Lower leg skin (tissue), 4 donors: ENCODE measurements at regions not wholly inside any gene's neighbourhood (a gene's known extent, or its start where the extent isn't known, plus 50 kb on each side); places are given as distances from the start of the nearest gene placed in this dataset.

ENCODE experiments used
- DNase-seq, 2 donors: peaks; one replicate each; pipeline ENCODE4 v3.0.0-alpha.2; 2019; ENCODE audit warnings: low spot score in 2 of 2
- H3K4me3 ChIP-seq: fragments of 200-600 bp; sonication (generic); 2 replicates; pipeline ENCODE4 v1.5.1; 2017; ENCODE audit warnings: mild to moderate bottlenecking, low read depth; ENCODE audit not compliant: poor library complexity, severe bottlenecking
- POLR2A ChIP-seq, 2 donors: fragments of 450-650 bp; IDR thresholded peaks; one replicate each; pipeline ENCODE4 v1.6.1; 2016 to 2017; ENCODE audit warnings: antibody characterized with exemption in 2 of 2, mild to moderate bottlenecking in 1 of 2, moderate library complexity in 1 of 2
- WGBS, 2 donors: methylation state at CpG; one replicate each; pipeline ENCODE4 v1.1.5; 2018; 5-methylcytosine and 5-hydroxymethylcytosine counted together
- intact Hi-C: fragments of 100-400 bp; cut with DNase I; formaldehyde crosslinking; loops from one replicate; pipeline ENCODE4 v1.15.0; 2023; ENCODE audit warnings: low total_unique reads
- TF ChIP-seq, protein P1 (sequence below), 3 donors: fragments of 450-650 bp; IDR thresholded peaks; one replicate each; pipeline ENCODE4 v1.5.1; 2016; ENCODE audit warnings: antibody characterized with exemption in 3 of 3, mild to moderate bottlenecking in 3 of 3, moderate library complexity in 2 of 3

DNA sequence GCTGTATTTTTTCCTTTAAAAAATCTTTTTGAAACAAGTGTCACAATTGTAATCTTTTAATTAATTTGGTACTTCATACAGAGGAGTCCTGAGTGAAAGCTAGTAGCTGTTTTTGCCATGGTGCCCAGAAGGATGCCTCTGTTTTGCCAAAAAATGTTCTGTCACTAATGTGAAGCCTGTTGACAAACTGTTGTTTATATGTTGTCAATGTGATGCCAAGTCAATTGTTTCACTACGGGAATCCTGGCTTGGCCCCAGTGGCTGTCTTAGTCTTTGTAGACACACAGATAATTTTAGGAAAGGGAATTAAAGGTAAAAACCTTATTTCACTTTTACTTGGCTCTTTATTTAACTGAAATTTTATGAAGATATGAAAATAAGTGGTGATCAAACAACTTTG, 706.4 kb upstream of the MMS22L start:
- no peak for DNase-seq
- H3K4me3 ChIP-seq: no peak overlapping the region
- no peak for TF ChIP-seq POLR2A (IDR thresholded peaks at IDR 0.05)
- TF ChIP-seq, protein P1, sequence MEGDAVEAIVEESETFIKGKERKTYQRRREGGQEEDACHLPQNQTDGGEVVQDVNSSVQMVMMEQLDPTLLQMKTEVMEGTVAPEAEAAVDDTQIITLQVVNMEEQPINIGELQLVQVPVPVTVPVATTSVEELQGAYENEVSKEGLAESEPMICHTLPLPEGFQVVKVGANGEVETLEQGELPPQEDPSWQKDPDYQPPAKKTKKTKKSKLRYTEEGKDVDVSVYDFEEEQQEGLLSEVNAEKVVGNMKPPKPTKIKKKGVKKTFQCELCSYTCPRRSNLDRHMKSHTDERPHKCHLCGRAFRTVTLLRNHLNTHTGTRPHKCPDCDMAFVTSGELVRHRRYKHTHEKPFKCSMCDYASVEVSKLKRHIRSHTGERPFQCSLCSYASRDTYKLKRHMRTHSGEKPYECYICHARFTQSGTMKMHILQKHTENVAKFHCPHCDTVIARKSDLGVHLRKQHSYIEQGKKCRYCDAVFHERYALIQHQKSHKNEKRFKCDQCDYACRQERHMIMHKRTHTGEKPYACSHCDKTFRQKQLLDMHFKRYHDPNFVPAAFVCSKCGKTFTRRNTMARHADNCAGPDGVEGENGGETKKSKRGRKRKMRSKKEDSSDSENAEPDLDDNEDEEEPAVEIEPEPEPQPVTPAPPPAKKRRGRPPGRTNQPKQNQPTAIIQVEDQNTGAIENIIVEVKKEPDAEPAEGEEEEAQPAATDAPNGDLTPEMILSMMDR (IDR thresholded peaks at IDR 0.05): no peak
- intact Hi-C loops: no loop called here
- WGBS, 2 donors: 15 to 20% methylated on average over 1 of the region's 1 CpG

DNA sequence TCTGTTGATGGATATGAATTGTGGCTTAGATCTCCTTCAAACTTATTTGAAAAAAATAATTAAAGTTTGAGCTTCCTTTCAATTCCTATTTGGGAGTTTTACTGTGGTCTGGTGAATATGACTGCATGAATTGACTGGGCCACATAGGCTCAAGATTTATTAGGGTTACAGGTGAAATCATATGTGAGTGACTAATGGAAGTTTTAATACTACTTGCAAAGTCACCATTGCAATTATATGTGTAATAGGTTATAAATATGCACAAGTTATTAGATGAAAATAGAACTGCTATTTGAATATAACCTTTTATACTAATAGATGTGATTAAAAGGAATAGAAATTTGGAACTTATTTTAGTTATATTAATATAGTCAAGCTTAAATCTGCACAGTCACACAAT, 712.1 kb upstream of the MMS22L start:
- no peak for TF ChIP-seq POLR2A (IDR thresholded peaks at IDR 0.05)
- TF ChIP-seq, protein P1 (IDR thresholded peaks at IDR 0.05): no peak
- no peak overlapping the region for H3K4me3 ChIP-seq
- intact Hi-C loops: no loop called here
- DNase-seq: no peak

DNA sequence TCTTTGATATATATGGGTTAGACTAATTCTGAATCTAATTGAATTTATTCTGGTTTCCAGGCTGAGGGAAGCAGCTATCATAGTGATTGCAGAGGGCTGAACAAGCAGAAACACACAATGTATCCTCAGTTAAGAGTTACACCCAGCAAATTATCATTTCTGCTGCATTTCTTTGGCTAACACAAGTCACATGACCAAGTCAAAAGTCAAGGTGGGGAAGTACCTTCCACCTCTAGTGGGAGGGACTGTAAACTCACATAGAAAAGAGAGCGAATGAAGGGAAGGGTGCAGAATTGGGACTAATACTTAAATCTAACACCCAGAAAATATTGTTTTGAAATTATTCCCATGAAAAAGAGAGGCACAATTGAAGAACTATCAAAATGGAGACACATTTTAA, 719.7 kb upstream of the MMS22L start:
- no peak overlapping the region for H3K4me3 ChIP-seq
- DNase-seq: no peak
- intact Hi-C loops: no loop called here
- 97 to 100% methylated on average over 1 of the region's 1 CpG for WGBS, 2 donors
- TF ChIP-seq, protein P1 (IDR thresholded peaks at IDR 0.05): no peak
- no peak for TF ChIP-seq POLR2A (IDR thresholded peaks at IDR 0.05)

DNA sequence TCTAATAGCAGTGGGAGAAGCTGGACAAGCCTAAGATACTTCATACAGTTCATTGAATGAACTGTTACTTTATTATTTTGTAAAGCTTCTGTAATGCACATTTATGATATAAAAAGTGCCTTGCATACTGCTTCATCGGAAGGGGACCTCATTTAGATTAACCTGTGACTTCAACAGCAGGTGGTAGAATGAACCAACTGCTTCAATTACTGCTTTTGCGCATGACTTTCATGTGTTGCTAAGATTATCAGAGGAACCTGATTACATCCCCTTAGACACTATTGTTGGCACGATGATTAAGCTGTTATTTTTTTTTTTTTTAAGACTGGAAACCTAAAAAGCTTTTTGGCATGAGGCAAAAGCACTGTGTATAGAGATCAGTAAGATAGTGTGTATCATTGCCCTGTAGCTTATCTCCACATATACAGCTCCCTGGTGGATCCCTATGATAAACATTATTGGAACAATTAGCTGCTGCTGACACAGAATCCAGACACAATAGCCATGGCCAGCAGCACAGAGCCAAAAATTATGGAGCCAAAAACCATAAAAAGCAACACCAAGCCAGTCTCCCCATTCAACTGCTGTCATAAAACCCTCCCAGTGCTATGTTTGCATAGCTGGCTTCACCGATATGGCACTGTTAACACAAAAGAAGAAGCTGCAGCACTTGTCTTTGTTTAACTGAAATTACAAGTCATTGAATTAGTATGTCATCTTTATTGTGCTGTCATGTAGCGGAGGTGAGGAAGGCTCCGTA, 731.6 kb upstream of the MMS22L start:
- 53 to 60% methylated on average over 6 of the region's 6 CpGs for WGBS, 2 donors
- TF ChIP-seq, protein P1 (IDR thresholded peaks at IDR 0.05): no peak
- no peak for TF ChIP-seq POLR2A (IDR thresholded peaks at IDR 0.05)
- intact Hi-C loops: no loop called here
- DNase-seq: no peak
- no peak overlapping the region for H3K4me3 ChIP-seq

DNA sequence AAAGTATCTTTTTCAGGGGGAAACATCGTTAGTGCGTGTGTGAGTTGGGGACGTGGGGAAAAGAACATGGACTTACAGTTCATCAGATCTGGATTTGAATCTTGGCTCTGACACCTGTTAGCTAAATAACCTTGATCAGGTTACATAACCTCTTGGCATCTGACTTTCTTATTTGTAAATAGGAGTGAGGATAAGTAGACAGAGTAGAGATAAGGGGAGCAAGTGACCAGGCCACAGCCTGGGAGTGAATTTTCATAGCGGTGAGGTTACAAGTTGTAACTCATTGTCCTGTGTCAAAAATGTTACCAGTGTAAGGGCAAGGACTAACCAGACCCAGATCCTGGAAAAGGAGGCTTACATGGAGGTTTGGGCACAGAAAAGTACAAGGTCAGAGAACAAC, 733.5 kb upstream of the MMS22L start:
- TF ChIP-seq, protein P1 (IDR thresholded peaks at IDR 0.05): no peak
- no peak for TF ChIP-seq POLR2A (IDR thresholded peaks at IDR 0.05)
- no peak overlapping the region for H3K4me3 ChIP-seq
- DNase-seq: no peak
- intact Hi-C loops: no loop called here
- WGBS, 2 donors: 89 to 91% methylated on average over 4 of the region's 4 CpGs

DNA sequence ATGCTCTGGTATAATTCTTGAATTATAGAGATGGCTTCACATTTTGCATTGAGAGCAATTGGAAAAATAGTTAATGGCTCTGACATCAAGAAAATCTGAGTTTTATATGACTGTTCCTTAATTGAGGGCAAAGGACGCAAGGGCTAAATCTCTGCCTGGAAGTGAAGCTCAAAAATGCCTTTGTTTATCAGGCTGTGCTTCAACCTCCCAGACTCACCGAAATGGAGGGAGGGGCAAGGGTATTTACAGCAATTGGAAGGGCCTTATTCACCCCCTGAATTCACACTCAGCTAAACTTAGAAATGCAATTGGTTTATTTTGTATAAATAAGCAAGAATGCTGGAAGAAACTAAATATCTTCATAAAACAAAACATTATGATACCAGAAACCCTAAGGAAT, 737.2 kb upstream of the MMS22L start:
- no peak overlapping the region for H3K4me3 ChIP-seq
- 61 to 62% methylated on average over 2 of the region's 2 CpGs for WGBS, 2 donors
- intact Hi-C loops: no loop called here
- no peak for DNase-seq
- TF ChIP-seq, protein P1 (IDR thresholded peaks at IDR 0.05): no peak
- TF ChIP-seq POLR2A (IDR thresholded peaks at IDR 0.05): no peak
